PC-9 (cell line): ENCODE measurements at regions not wholly inside any gene's neighbourhood (a gene's known extent, or its start where the extent isn't known, plus 50 kb on each side); places are given as distances from the start of the nearest gene placed in this dataset.

Source experiments
- BruUV-seq: library from RNA; stranded (reverse); fragments of 400-500 nt; replicated peaks from 2 replicates; lab custom pipeline; 2021; lab: Mats Ljungman, UMichigan
- CTCF ChIA-PET: fragments of 300-600 bp; sonication (Branson Sonifier 250); formaldehyde crosslinking; loops from one replicate; lab custom pipeline; 2022; ENCODE audit warnings: antibody characterized with exemption; lab: Charles Lee
- POLR2A ChIA-PET: fragments of 300-600 bp; sonication (Branson Sonifier 250); formaldehyde crosslinking; loops from one replicate; lab custom pipeline; 2022; ENCODE audit warnings: antibody characterized with exemption; ENCODE audit not compliant: unreplicated experiment; lab: Charles Lee
- DNase-seq, 2 experiments: peaks; one replicate each; pipeline versions ENCODE4 v3.0.0 to v3.0.0-alpha.2; 2015 to 2022; ENCODE audit warnings: mixed read lengths in 1 of 2
- H2AFZ ChIP-seq: fragments of 200-600 bp; sonication (generic); 2 replicates; pipeline ENCODE4 v1.8.1; 2017; ENCODE audit warnings: antibody characterized with exemption
- H3F3A ChIP-seq: fragments of 200-600 bp; sonication (generic); 2 replicates; pipeline ENCODE4 v1.8.1; 2017; ENCODE audit warnings: antibody characterized with exemption, mild to moderate bottlenecking, low read depth; ENCODE audit not compliant: insufficient read depth
- H3K27ac ChIP-seq: fragments of 200-600 bp; sonication (generic); 2 replicates; pipeline ENCODE4 v1.6.1; 2016; ENCODE audit warnings: mixed run types
- H3K27me3 ChIP-seq: fragments of 200-600 bp; sonication (generic); 2 replicates; pipeline ENCODE4 v1.6.1; 2016; ENCODE audit warnings: low read depth, mixed run types; ENCODE audit not compliant: insufficient read depth
- H3K36me3 ChIP-seq: fragments of 200-600 bp; sonication (generic); 2 replicates; pipeline ENCODE4 v1.6.1; 2016; ENCODE audit warnings: low read depth, mixed run types
- H3K4me1 ChIP-seq: fragments of 200-600 bp; sonication (generic); replicated peaks from 2 replicates; pipeline ENCODE4 v1.6.1; 2016; ENCODE audit warnings: mixed run types; ENCODE audit not compliant: insufficient read depth
- H3K4me2 ChIP-seq: fragments of 200-600 bp; sonication (generic); 2 replicates; pipeline ENCODE4 v1.6.1; 2017; ENCODE audit warnings: mixed run types
- H3K4me3 ChIP-seq: fragments of 200-600 bp; sonication (generic); 2 replicates; pipeline ENCODE4 v1.6.1; 2016; ENCODE audit warnings: mixed run types
- H3K79me2 ChIP-seq: fragments of 200-600 bp; sonication (generic); 2 replicates; pipeline ENCODE4 v1.6.1; 2017; ENCODE audit warnings: low read depth, mixed run types
- H3K9me2 ChIP-seq: fragments of 200-600 bp; sonication (generic); 2 replicates; pipeline ENCODE4 v1.8.1; 2017; ENCODE audit warnings: mild to moderate bottlenecking; ENCODE audit not compliant: insufficient read depth
- H3K9me3 ChIP-seq: fragments of 200-600 bp; sonication (generic); 2 replicates; pipeline ENCODE4 v1.8.1; 2016; ENCODE audit warnings: low read depth; ENCODE audit not compliant: insufficient read depth
- H4K20me1 ChIP-seq: fragments of 200-600 bp; sonication (generic); 2 replicates; pipeline ENCODE4 v1.8.1; 2017; ENCODE audit not compliant: insufficient read depth
- CTCF ChIP-seq: fragments of 200-600 bp; sonication (generic); conservative IDR thresholded peaks from 2 replicates; pipeline ENCODE4 v1.6.1; 2017; ENCODE audit warnings: mixed run types, antibody characterized with exemption, mild to moderate bottlenecking, moderate library complexity
- EZH2 ChIP-seq: fragments of 200-600 bp; sonication (generic); IDR thresholded peaks from 2 replicates; pipeline ENCODE4 v1.8.0; 2017; ENCODE audit warnings: antibody characterized with exemption, low read depth
- intact Hi-C: fragments of 100-400 bp; cut with micrococcal nuclease; formaldehyde crosslinking; loops from one replicate; pipeline ENCODE4 v1.10.0; 2022; ENCODE audit not compliant: unreplicated experiment

- Histone ChIP-seq H3K4me2 (no peak overlapping the region), H4K20me1 (no peaks in the 10 kb centered on the region), H2AFZ (no peak overlapping the region), H3K36me3 (no peaks in the 10 kb centered on the region), H3K9me3 (no peaks in the 10 kb centered on the region), H3K27me3 (peaks cover 35% of the 10 kb centered on the region), H3K4me3 (no peak overlapping the region), H3K79me2 (no peaks in the 10 kb centered on the region), H3F3A (peaks cover 5% of the 10 kb centered on the region; the same call in 1 of the 2 replicates), H3K9me2 (no peaks in the 10 kb centered on the region), H3K27ac (no peak overlapping the region), H3K4me1 (peaks cover 3% of the 10 kb centered on the region; the same call in 1 of the 2 replicates)
- CTCF ChIA-PET: no interaction called here
- intact Hi-C loops: no loop called here
- BruUV-seq: no TSS peak
- DNase-seq: no peak
- POLR2A ChIA-PET: no interaction called here
- TF ChIP-seq EZH2 (no peak), CTCF (no peak)
These were observed 200.3 kb downstream of the ERCC6L2 start for GRCh38 chr9:96075757-96076156.

- intact Hi-C loops: no loop called here
- Histone ChIP-seq H4K20me1 (no peaks in the 10 kb centered on the region), H3K4me2 (peak overlapping the region; percentile 38), H3K27ac (no peak overlapping the region), H2AFZ (no peak overlapping the region), H3K79me2 (no peaks in the 10 kb centered on the region), H3K4me3 (no peak overlapping the region), H3K36me3 (no peaks in the 10 kb centered on the region), H3K27me3 (peaks cover 28% of the 10 kb centered on the region), H3K9me3 (no peaks in the 10 kb centered on the region), H3K9me2 (no peaks in the 10 kb centered on the region), H3K4me1 (no peaks in the 10 kb centered on the region; the same call in 1 of the 2 replicates), H3F3A (no peaks in the 10 kb centered on the region)
- BruUV-seq: no TSS peak
- ChIA-PET POLR2A (no interaction called here), CTCF (no interaction called here)
- no peak for TF ChIP-seq CTCF
- no peak for TF ChIP-seq EZH2
- no peak for DNase-seq
These were observed 199.6 kb downstream of the ERCC6L2 start for GRCh38 chr9:96075111-96075510.

GRCh38 chr9:96073531-96074480 lies 198.3 kb downstream of the ERCC6L2 start:
- BruUV-seq: no TSS peak
- POLR2A ChIA-PET: interaction anchor here (0.7 kb wide), 1 partner anchor 12 kb away, joined by 4 read pairs; no protein-coding TSS in a partner anchor
- CTCF ChIA-PET: no interaction called here
- H3K79me2 ChIP-seq: no peaks in the 10 kb centered on the region
- no peaks in the 10 kb centered on the region for H4K20me1 ChIP-seq
- no peak overlapping the region for H3K4me3 ChIP-seq
- TF ChIP-seq EZH2: no peak
- TF ChIP-seq CTCF: no peak
- no peak overlapping the region for H2AFZ ChIP-seq
- peak in 1 of 2 experiments; percentile 7 for DNase-seq
- no peaks in the 10 kb centered on the region for H3K36me3 ChIP-seq
- H3K9me3 ChIP-seq: no peaks in the 10 kb centered on the region
- no peak overlapping the region for H3K27ac ChIP-seq
- no peaks in the 10 kb centered on the region for H3F3A ChIP-seq
- intact Hi-C loops: no loop called here
- H3K4me2 ChIP-seq: no peak overlapping the region
- peaks cover 22% of the 10 kb centered on the region; the same call in 1 of the 2 replicates for H3K27me3 ChIP-seq
- no peaks in the 10 kb centered on the region; the same call in 1 of the 2 replicates for H3K4me1 ChIP-seq
- no peaks in the 10 kb centered on the region for H3K9me2 ChIP-seq
